Colonic mucosa (tissue), 4 donors: ENCODE measurements at regions not wholly inside any gene's neighbourhood (a gene's known extent, or its start where the extent isn't known, plus 50 kb on each side); places are given as distances from the start of the nearest gene placed in this dataset.
"Not testable (repeated sequence)": the region's sequence is repeated elsewhere in the genome, so short reads cannot be mapped to it uniquely, and the experiment has no call there.

Experiments used
- DNase-seq: peaks from one replicate; pipeline ENCODE4 v3.0.0-alpha.2; 2020
- H3K27ac ChIP-seq: fragments of 200-600 bp; one replicate; pipeline ENCODE4 v1.8.0; 2021
- H3K27me3 ChIP-seq: fragments of 200-600 bp; one replicate; pipeline ENCODE4 v1.8.0; 2021
- H3K36me3 ChIP-seq: fragments of 200-600 bp; one replicate; pipeline ENCODE4 v1.8.0; 2021
- H3K4me1 ChIP-seq: fragments of 200-600 bp; one replicate; pipeline ENCODE4 v1.8.0; 2021; ENCODE audit warnings: mild to moderate bottlenecking
- H3K4me3 ChIP-seq: fragments of 200-600 bp; one replicate; pipeline ENCODE4 v1.8.0; 2021
- H3K9ac ChIP-seq, 2 donors: one replicate each; pipeline ENCODE4 v1.7.0; 2013; ENCODE audit warnings: control low read depth in 2 of 2, low read depth in 2 of 2, low read length in 2 of 2
- H3K9me3 ChIP-seq: fragments of 200-600 bp; one replicate; pipeline ENCODE4 v1.8.0; 2021
- CTCF ChIP-seq: fragments of 200-600 bp; IDR thresholded peaks from one replicate; pipeline ENCODE4 v1.8.0; 2022; ENCODE audit warnings: antibody characterized with exemption, mild to moderate bottlenecking
- intact Hi-C: fragments of 100-400 bp; cut with DNase I; formaldehyde crosslinking; loops from one replicate; pipeline ENCODE4 v1.14.1; 2022
- donor health status: healthy.
- donor health status: DM: no; HTN: no; CAD: no.
- donor health status: DM: no; HTN: no; CAD: no.

GRCh38 chr5:109553846-109554245 lies 135.9 kb upstream of the MAN2A1 start:
- Histone ChIP-seq H3K4me1 (no peaks in the 10 kb centered on the region), H3K4me3 (no peak overlapping the region), H3K27ac (no peak overlapping the region), H3K36me3 (no peaks in the 10 kb centered on the region), H3K9me3 (no peaks in the 10 kb centered on the region), H3K9ac (no peak overlapping the region), H3K27me3 (no peaks in the 10 kb centered on the region)
- TF ChIP-seq CTCF = no peak
- no peak for DNase-seq
- intact Hi-C loops = no loop called here

GRCh38 chr5:109551234-109551633 lies 138.5 kb upstream of the MAN2A1 start:
- H3K4me3 ChIP-seq, H3K27ac ChIP-seq, DNase-seq, intact Hi-C loops, H3K9me3 ChIP-seq, H3K4me1 ChIP-seq, H3K27me3 ChIP-seq, H3K36me3 ChIP-seq, H3K9ac ChIP-seq: not testable (repeated sequence)

- no peak overlapping the region for H3K9ac ChIP-seq
- intact Hi-C loops = no loop called here
- H3K36me3 ChIP-seq = no peaks in the 10 kb centered on the region
- no peaks in the 10 kb centered on the region for H3K4me1 ChIP-seq
- DNase-seq = no peak
- TF ChIP-seq CTCF = no peak
- H3K27ac ChIP-seq = no peak overlapping the region
- H3K9me3 ChIP-seq = no peaks in the 10 kb centered on the region
- no peak overlapping the region for H3K4me3 ChIP-seq
- H3K27me3 ChIP-seq = no peaks in the 10 kb centered on the region
Observed at GRCh38 chr5:109550077-109550476, 139.7 kb upstream of the MAN2A1 start.

DNA sequence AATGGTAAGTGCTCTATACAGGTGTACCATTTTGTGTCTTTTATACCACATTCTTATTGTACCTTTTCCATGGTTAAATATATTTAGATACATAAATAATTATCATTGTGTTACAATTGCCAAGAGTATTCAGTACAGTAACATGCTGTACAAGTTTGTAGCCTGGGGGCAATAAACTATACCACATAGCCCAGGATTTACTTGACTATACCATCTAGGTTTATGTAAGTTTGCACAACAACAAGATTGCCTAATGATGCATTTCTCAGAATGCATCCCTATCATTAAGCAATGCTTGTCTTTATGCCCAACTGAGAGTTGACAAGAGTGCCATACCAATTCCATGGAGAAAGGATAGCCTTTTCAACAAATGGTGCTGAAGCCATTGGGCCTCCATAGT lies 136.7 kb upstream of the PJA2 start:
- TF ChIP-seq CTCF = no peak
- no peak overlapping the region for H3K4me3 ChIP-seq

GRCh38 chr5:109544873-109545272 lies 135.1 kb upstream of the PJA2 start:
- H3K9ac ChIP-seq, H3K4me1 ChIP-seq, H3K9me3 ChIP-seq, H3K27ac ChIP-seq, H3K27me3 ChIP-seq, intact Hi-C loops, DNase-seq, H3K36me3 ChIP-seq, H3K4me3 ChIP-seq: not testable (repeated sequence)

More for the DNA sequence above, 136.7 kb upstream of the PJA2 start:
- no peaks in the 10 kb centered on the region for H3K4me1 ChIP-seq
- H3K27ac ChIP-seq = no peak overlapping the region
- H3K9ac ChIP-seq = no peak overlapping the region
- H3K9me3 ChIP-seq = no peaks in the 10 kb centered on the region
- DNase-seq = no peak
- no peaks in the 10 kb centered on the region for H3K36me3 ChIP-seq
- H3K27me3 ChIP-seq = no peaks in the 10 kb centered on the region
- intact Hi-C loops = no loop called here

DNA sequence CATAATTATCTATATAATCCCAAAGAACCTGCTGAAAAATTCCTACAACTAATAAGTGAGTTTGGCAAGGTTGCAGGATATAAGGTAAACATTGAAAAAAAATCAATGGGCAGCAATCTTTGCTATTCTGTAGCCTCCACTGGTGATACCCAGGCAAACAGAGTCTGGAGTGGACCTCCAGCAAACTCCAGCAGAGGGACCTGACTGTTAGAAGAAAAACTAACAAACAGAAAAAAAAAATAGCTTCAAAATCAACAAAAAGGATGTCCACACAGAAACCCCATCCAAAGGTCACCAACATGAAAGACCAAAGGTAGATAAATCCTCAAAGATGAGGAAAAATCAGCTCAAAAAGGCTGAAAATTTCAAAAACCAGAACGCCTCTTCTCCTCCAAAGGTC lies 128.9 kb upstream of the PJA2 start:
- H3K27ac ChIP-seq, H3K27me3 ChIP-seq, H3K4me3 ChIP-seq, DNase-seq, H3K9me3 ChIP-seq, intact Hi-C loops, H3K4me1 ChIP-seq, H3K36me3 ChIP-seq, H3K9ac ChIP-seq: not testable (repeated sequence)

GRCh38 chr5:109535090-109535489 lies 125.3 kb upstream of the PJA2 start:
- H3K4me1 ChIP-seq, H3K9ac ChIP-seq, H3K9me3 ChIP-seq, H3K4me3 ChIP-seq, H3K27me3 ChIP-seq, intact Hi-C loops, H3K27ac ChIP-seq, H3K36me3 ChIP-seq, DNase-seq: not testable (repeated sequence)

GRCh38 chr5:109533751-109534272 lies 124.0 kb upstream of the PJA2 start:
- Histone ChIP-seq H3K36me3 (no peaks in the 10 kb centered on the region), H3K4me1 (no peaks in the 10 kb centered on the region), H3K9me3 (no peaks in the 10 kb centered on the region), H3K27ac (no peak overlapping the region), H3K4me3 (no peak overlapping the region), H3K9ac (no peak overlapping the region), H3K27me3 (no peaks in the 10 kb centered on the region)
- TF ChIP-seq CTCF = no peak
- intact Hi-C loops = no loop called here
- no peak for DNase-seq
